Effector memory CD4-positive, alpha-beta T cell (primary cell): ENCODE measurements at regions not wholly inside any gene's neighbourhood (a gene's known extent, or its start where the extent isn't known, plus 50 kb on each side); places are given as distances from the start of the nearest gene placed in this dataset.

Source experiments
- DNase-seq, 3 donors: peaks; one replicate each; pipeline ENCODE4 v3.0.0-alpha.2; 2020
- H3K27ac ChIP-seq: 2 replicates; pipeline ENCODE4 v1.7.0; 2013; ENCODE audit warnings: mild to moderate bottlenecking, low read length, moderate library complexity; ENCODE audit not compliant: insufficient read depth, poor library complexity, severe bottlenecking
- H3K27me3 ChIP-seq: replicated peaks from 2 replicates; pipeline ENCODE4 v1.7.0; 2013; ENCODE audit warnings: mild to moderate bottlenecking, low read length; ENCODE audit not compliant: insufficient read depth, control insufficient read depth, poor library complexity, severe bottlenecking
- H3K36me3 ChIP-seq: 2 replicates; pipeline ENCODE4 v1.7.0; 2013; ENCODE audit warnings: mild to moderate bottlenecking, low read length, moderate library complexity; ENCODE audit not compliant: control insufficient read depth, insufficient read depth
- H3K4me1 ChIP-seq: 2 replicates; pipeline ENCODE4 v1.7.0; 2013; ENCODE audit warnings: low read length, mild to moderate bottlenecking; ENCODE audit not compliant: control insufficient read depth, insufficient read depth, poor library complexity, severe bottlenecking
- H3K4me3 ChIP-seq: 2 replicates; pipeline ENCODE4 v1.7.0; 2013; ENCODE audit warnings: low read length, low read depth, mild to moderate bottlenecking; ENCODE audit not compliant: insufficient read depth, poor library complexity, severe bottlenecking
- H3K9me3 ChIP-seq: 2 replicates; pipeline ENCODE4 v1.7.0; 2013; ENCODE audit warnings: mild to moderate bottlenecking, low read length, moderate library complexity; ENCODE audit not compliant: control insufficient read depth

DNA sequence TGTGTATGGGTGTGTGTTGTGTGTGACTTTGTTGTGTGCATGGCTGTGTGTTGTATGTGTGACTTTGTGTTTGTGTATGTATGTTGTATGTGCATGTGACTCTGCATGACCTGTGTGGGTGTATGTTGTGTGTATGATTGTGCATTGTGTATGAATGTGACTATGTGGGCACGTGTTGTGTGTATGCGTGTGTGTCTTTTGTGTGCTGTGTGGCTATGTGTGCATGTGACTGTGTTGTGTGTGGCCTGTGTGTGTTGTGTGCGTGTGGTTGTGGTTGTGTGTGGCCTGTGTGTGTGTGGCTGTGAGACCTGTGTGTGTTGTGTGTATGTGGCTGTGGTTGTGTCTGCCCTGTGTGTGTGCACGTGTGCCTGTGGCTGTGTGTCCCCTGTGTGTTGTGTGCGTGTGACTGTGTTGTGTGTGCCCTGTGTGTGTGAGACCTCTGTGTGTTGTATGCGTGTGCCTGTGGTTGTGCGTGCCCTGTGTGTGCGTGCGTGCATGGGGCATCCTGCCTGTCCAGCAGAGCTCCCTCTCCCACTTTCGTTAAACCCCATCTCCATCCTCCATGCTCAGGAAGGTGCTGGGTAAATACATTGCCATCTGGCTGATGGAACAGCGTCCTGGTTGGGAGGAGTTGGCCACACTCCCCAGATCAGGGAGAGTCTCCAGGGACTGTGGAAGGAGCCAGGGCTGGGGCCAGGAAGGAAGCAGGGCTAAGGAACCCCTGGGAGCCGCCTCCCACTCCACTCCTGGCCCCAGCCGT, 90.1 kb upstream of the GSE1 start:
- no peak for DNase-seq
- H3K4me1 ChIP-seq: no peaks in the 10 kb centered on the region

DNA sequence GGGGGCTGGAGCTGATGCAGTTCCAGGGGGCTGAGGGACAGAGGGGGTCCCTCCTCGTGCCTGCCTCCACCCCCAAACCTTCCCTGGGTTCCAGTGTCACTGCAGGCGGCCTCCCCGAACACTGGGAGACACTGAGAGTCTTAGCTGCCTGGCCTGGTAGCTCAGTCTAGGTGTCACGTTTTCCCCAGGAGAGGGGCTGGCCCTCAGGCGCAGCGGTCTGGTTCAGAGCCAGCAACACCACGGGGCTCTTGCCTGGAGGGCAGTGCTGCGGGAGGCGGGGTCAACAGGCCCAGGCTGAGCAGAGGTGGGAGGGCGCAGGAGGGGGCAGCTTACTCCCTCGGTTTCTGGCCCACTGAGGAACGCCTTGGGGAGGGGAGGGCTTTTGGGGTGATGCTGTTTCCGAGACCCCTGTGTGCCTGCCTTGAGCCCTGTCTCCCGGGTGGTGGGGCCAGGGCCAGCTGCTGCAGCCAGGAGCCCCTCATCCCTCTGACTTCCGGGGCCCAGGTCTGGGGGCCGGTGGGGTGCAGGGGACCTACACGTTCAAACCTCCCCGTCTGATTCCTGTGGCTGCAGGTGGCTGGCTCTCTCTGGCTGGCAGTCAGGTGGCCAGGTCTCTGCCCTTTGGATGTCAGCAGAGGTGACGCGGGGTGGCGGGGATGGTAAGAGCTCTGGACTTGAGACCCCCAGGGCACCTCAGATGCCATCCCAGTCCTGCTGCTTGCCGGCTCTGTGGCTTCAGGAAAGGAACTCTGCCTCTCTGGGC, 89.3 kb upstream of the GSE1 start:
- no peaks in the 10 kb centered on the region for H3K36me3 ChIP-seq
- H3K27ac ChIP-seq: no peak overlapping the region
- no peaks in the 10 kb centered on the region for H3K4me1 ChIP-seq
- no peaks in the 10 kb centered on the region for H3K27me3 ChIP-seq
- no peak for DNase-seq
- H3K9me3 ChIP-seq: no peaks in the 10 kb centered on the region
- H3K4me3 ChIP-seq: no peak overlapping the region

More for the DNA sequence above, 90.1 kb upstream of the GSE1 start:
- H3K36me3 ChIP-seq: no peaks in the 10 kb centered on the region
- no peaks in the 10 kb centered on the region for H3K27me3 ChIP-seq
- no peaks in the 10 kb centered on the region for H3K9me3 ChIP-seq
- H3K4me3 ChIP-seq: no peak overlapping the region
- H3K27ac ChIP-seq: no peak overlapping the region

GRCh38 chr16:85524365-85524629, 88.8 kb upstream of the GSE1 start:
- H3K36me3 ChIP-seq: no peaks in the 10 kb centered on the region
- H3K9me3 ChIP-seq: no peaks in the 10 kb centered on the region
- H3K4me1 ChIP-seq: no peaks in the 10 kb centered on the region
- no peak for DNase-seq
- H3K27ac ChIP-seq: no peak overlapping the region
- H3K27me3 ChIP-seq: no peaks in the 10 kb centered on the region
- H3K4me3 ChIP-seq: no peak overlapping the region

- Histone ChIP-seq H3K9me3 (no peaks in the 10 kb centered on the region), H3K27ac (no peak overlapping the region), H3K4me3 (no peak overlapping the region), H3K36me3 (no peaks in the 10 kb centered on the region), H3K27me3 (no peaks in the 10 kb centered on the region), H3K4me1 (no peaks in the 10 kb centered on the region)
- DNase-seq: no peak
These were observed 88.3 kb upstream of the GSE1 start for GRCh38 chr16:85524630-85525419.

GRCh38 chr16:85525420-85526184, 87.5 kb upstream of the GSE1 start:
- no peak overlapping the region for H3K4me3 ChIP-seq
- no peak for DNase-seq
- H3K4me1 ChIP-seq: no peaks in the 10 kb centered on the region

DNA sequence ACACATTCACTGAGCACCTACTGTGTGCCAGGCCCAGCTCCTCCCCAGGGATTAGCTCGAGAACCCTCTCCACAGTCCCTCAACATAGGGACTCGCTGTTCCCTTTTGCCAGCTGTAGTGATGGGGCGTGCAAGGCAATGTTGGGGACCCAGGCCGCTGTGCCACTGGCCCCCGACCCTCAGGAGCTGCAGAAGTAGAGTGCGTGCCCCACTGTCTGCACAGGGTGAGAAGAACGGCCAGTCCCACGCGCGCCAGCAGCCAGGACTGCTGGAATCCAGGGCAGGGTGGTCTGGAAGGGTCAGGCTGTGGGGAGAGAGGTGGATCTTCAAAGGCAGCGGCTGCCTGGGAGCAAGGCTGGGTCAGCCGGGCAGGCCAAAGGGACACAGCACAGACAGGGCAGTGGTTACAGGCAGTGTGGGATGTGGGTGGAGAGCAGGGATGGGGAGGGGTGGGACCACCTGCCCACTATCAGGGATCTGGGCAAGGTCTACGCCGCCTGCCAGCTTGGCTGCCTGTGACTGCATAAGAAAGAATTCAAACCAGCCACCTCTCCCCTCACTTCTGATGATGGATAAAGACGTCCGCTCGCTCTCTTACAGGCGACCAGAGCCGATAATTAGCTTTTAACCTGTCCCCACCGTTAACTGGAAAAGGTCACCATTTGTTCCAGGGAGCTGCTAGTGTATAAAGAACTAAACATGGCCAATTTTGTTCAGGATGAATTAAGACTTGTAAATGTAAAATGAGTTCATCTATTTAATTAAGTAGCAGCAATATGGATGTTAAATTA, 86.7 kb upstream of the GSE1 start:
- Histone ChIP-seq H3K4me1 (no peaks in the 10 kb centered on the region), H3K4me3 (no peak overlapping the region), H3K9me3 (no peaks in the 10 kb centered on the region), H3K27ac (no peak overlapping the region), H3K36me3 (no peaks in the 10 kb centered on the region), H3K27me3 (no peaks in the 10 kb centered on the region)
- no peak for DNase-seq

More at GRCh38 chr16:85525420-85526184, 87.5 kb upstream of the GSE1 start:
- H3K36me3 ChIP-seq: no peaks in the 10 kb centered on the region
- H3K27me3 ChIP-seq: no peaks in the 10 kb centered on the region
- H3K27ac ChIP-seq: no peak overlapping the region
- no peaks in the 10 kb centered on the region for H3K9me3 ChIP-seq

DNA sequence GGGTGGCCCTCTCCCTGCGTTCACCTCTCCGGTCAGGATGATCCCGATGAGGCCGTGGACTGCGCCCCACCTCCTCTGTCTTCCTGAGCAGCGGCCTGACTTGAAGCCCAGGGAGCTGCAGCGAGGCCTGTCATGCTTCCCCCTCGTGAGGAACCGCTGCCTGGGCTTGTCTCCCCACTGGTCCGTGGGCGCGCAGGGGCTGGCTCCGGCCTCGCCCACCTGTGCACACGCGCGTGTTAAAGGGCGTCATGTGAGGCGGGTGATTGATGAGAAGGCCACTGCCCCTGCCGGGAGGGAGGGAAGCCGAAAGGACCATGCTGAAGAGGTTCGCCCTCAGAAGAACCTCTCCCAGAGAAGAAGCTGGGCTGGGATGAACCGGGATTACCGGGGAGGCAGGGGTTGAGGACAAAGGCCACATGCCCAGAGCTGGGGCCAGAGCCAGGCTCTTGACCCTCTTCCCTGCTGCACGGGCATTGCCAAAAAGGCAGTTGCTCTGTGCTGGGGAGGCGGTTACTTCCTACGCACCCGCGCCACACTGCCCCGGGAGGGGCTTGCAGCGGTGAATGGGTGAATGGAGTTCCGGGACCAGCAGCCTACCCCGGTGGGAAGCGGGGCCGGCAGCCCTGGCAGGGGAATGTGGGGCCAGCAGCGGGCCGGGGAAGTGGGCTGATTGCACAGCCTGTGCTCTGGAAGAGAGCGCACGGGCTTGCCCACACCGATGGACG, 85.9 kb upstream of the GSE1 start:
- no peak for DNase-seq
- Histone ChIP-seq H3K9me3 (no peaks in the 10 kb centered on the region), H3K4me1 (no peaks in the 10 kb centered on the region), H3K4me3 (no peak overlapping the region), H3K27me3 (no peaks in the 10 kb centered on the region), H3K36me3 (no peaks in the 10 kb centered on the region), H3K27ac (no peak overlapping the region)

DNA sequence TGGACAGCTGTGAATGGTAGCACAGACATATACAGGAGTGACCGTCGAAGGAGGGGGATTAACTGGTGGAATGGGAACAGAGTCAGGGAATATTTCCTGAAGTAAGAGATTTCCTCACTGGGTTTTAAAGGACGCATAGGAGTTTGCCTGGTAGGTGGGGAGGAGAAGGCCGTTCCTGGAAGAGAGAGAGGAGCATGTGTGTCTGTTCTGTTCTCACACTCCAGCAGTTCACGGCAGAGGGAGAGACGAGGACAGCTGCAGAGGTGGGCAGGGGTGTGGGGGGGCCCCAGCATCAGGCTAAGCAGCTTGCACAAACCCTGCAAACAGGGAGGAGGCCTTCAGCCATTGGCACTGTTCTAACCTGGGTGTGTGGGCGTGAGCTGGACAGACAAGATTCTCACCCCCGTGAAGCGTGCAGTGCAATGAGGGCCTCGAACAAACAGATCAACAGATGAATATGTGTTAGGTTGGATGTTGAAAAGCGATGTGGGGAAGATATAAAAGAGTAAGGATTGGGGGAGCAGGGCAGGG, 85.3 kb upstream of the GSE1 start:
- Histone ChIP-seq H3K9me3 (no peaks in the 10 kb centered on the region), H3K36me3 (no peaks in the 10 kb centered on the region), H3K27ac (no peak overlapping the region), H3K4me1 (no peaks in the 10 kb centered on the region), H3K4me3 (no peak overlapping the region), H3K27me3 (no peaks in the 10 kb centered on the region)
- no peak for DNase-seq
